GM19351 (cell line): ENCODE measurements at regions not wholly inside any gene's neighbourhood (a gene's known extent, or its start where the extent isn't known, plus 50 kb on each side); places are given as distances from the start of the nearest gene placed in this dataset.
A peak's percentile ranks its signal among the peaks of the same experiment; 100 is the strongest.

Source experiments
- ATAC-seq: cut with Tn5 transposase; IDR thresholded peaks from one replicate; pipeline ENCODE4 v1.9.1; 2021; ENCODE audit warnings: mild to moderate bottlenecking, moderate library complexity; ENCODE audit not compliant: unreplicated experiment

GRCh38 chr22:19574247-19574646 lies 50.0 kb upstream of the CLDN5 start:
- ATAC-seq, result no peak

- ATAC-seq, result peak; percentile 47
Measured at GRCh38 chr22:19576460-19577421, 52.5 kb upstream of the CLDN5 start.

- no peak for ATAC-seq
Measured at GRCh38 chr22:19577422-19577966, 53.3 kb upstream of the CLDN5 start.

GRCh38 chr22:19578180-19579004 lies 54.2 kb upstream of the CLDN5 start:
- ATAC-seq, result no peak

- ATAC-seq, result no peak
Measured at GRCh38 chr22:19579115-19579811, 55.1 kb upstream of the CLDN5 start.

GRCh38 chr22:19579880-19580279 lies 55.7 kb upstream of the CLDN5 start:
- no peak for ATAC-seq

GRCh38 chr22:19580291-19580890 lies 56.2 kb upstream of the CLDN5 start:
- no peak for ATAC-seq

GRCh38 chr22:19582033-19582693 lies 58.0 kb upstream of the CLDN5 start:
- ATAC-seq, result no peak

GRCh38 chr22:19586922-19587684 lies 62.9 kb upstream of the CLDN5 start:
- no peak for ATAC-seq

- no peak for ATAC-seq
Measured at GRCh38 chr22:19590696-19591095, 66.5 kb upstream of the CLDN5 start.

- no peak for ATAC-seq
Measured at GRCh38 chr22:19591568-19591967, 67.4 kb upstream of the CLDN5 start.

GRCh38 chr22:19592464-19592863 lies 68.3 kb upstream of the CLDN5 start:
- ATAC-seq, result no peak

GRCh38 chr22:19593991-19594569 lies 69.9 kb upstream of the CLDN5 start:
- ATAC-seq, result no peak

GRCh38 chr22:19595532-19595931 lies 71.3 kb upstream of the CLDN5 start:
- ATAC-seq, result no peak

- no peak for ATAC-seq
Measured at GRCh38 chr22:19596680-19597398, 72.6 kb upstream of the CLDN5 start.

- no peak for ATAC-seq
Measured at GRCh38 chr22:19597399-19597735, 73.2 kb upstream of the CLDN5 start.

GRCh38 chr22:19598054-19598855 lies 74.0 kb upstream of the CLDN5 start:
- no peak for ATAC-seq

- ATAC-seq, result no peak
Measured at GRCh38 chr22:19599004-19599403, 74.8 kb upstream of the CLDN5 start.
